A673 (cell line): ENCODE measurements at regions not wholly inside any gene's neighbourhood (a gene's known extent, or its start where the extent isn't known, plus 50 kb on each side); places are given as distances from the start of the nearest gene placed in this dataset.

Experiments
- BruUV-seq: library from RNA; stranded (reverse); fragments of 400-500 nt; replicated peaks from 2 replicates; lab custom pipeline; 2021; lab: Mats Ljungman, UMichigan
- CTCF ChIA-PET: fragments of 300-600 bp; sonication (Branson Sonifier 250); formaldehyde crosslinking; loops from one replicate; lab custom pipeline; 2022; ENCODE audit warnings: antibody characterized with exemption; lab: Charles Lee
- POLR2A ChIA-PET: fragments of 300-600 bp; sonication (Branson Sonifier 250); formaldehyde crosslinking; loops from one replicate; lab custom pipeline; 2022; ENCODE audit warnings: antibody characterized with exemption; ENCODE audit not compliant: low non-redundant PET; lab: Charles Lee
- DNase-seq: peaks from one replicate; pipeline ENCODE4 v3.0.0-alpha.2; 2015; ENCODE audit warnings: low spot score
- H3K27ac ChIP-seq: fragments of 200-600 bp; sonication (generic); 2 replicates; pipeline ENCODE4 v1.5.1; 2016; ENCODE audit warnings: mixed run types, low read depth, mild to moderate bottlenecking, mixed read lengths, antibody characterized with exemption, low read length; ENCODE audit not compliant: poor library complexity, severe bottlenecking
- H3K27me3 ChIP-seq: fragments of 200-600 bp; sonication (generic); replicated peaks from 2 replicates; pipeline ENCODE4 v1.6.1; 2017; ENCODE audit warnings: mixed run types, low read depth, mild to moderate bottlenecking, mixed read lengths, antibody characterized with exemption, low read length; ENCODE audit not compliant: insufficient read depth, poor library complexity
- H3K36me3 ChIP-seq: fragments of 200-600 bp; sonication (generic); 2 replicates; pipeline ENCODE4 v1.6.1; 2016; ENCODE audit warnings: mixed run types, mild to moderate bottlenecking, mixed read lengths, antibody characterized with exemption, low read length; ENCODE audit not compliant: insufficient read depth, poor library complexity, severe bottlenecking
- H3K4me1 ChIP-seq: fragments of 200-600 bp; sonication (generic); 2 replicates; pipeline ENCODE4 v1.6.1; 2017; ENCODE audit warnings: mixed run types, mild to moderate bottlenecking, mixed read lengths, antibody characterized with exemption, low read length; ENCODE audit not compliant: insufficient read depth, poor library complexity, severe bottlenecking
- H3K4me3 ChIP-seq: fragments of 200-600 bp; sonication (generic); 2 replicates; pipeline ENCODE4 v1.5.1; 2016; ENCODE audit warnings: low read depth, mixed run types, mild to moderate bottlenecking, mixed read lengths, low read length; ENCODE audit not compliant: poor library complexity, severe bottlenecking
- H3K9me3 ChIP-seq: fragments of 200-600 bp; sonication (generic); 2 replicates; pipeline ENCODE4 v1.6.1; 2016; ENCODE audit warnings: mixed run types, low read depth, mild to moderate bottlenecking, mixed read lengths, antibody characterized with exemption, low read length; ENCODE audit not compliant: poor library complexity, severe bottlenecking
- EZH2 ChIP-seq: fragments of 200-600 bp; sonication (generic); IDR thresholded peaks from 2 replicates; pipeline ENCODE4 v1.6.1; 2017; ENCODE audit warnings: borderline replicate concordance, low read depth, mild to moderate bottlenecking, mixed read lengths, antibody characterized with exemption, low read length; ENCODE audit not compliant: poor library complexity, severe bottlenecking
- intact Hi-C: fragments of 100-400 bp; cut with micrococcal nuclease; formaldehyde crosslinking; loops from one replicate; pipeline ENCODE4 v1.10.0; 2022; ENCODE audit not compliant: unreplicated experiment
- TF ChIP-seq, protein P1 (sequence below): fragments of 300-800, 200-600 bp; sonication (generic); conservative IDR thresholded peaks from 2 replicates; pipeline ENCODE4 v1.5.1; 2017; ENCODE audit warnings: low read depth, mild to moderate bottlenecking, antibody characterized with exemption, low read length, moderate library complexity, mixed read lengths

GRCh38 chr4:36914106-36914505 is 330.4 kb upstream of the NWD2 start:
- Histone ChIP-seq H3K4me1 (no peaks in the 10 kb centered on the region), H3K9me3 (no peaks in the 10 kb centered on the region), H3K36me3 (no peaks in the 10 kb centered on the region), H3K27me3 (no peaks in the 10 kb centered on the region), H3K4me3 (no peak overlapping the region), H3K27ac (no peak overlapping the region)
- BruUV-seq: no TSS peak
- intact Hi-C loops: no loop called here
- CTCF ChIA-PET: no interaction called here
- POLR2A ChIA-PET: no interaction called here
- DNase-seq: no peak
- TF ChIP-seq EZH2: no peak
- TF ChIP-seq, protein P1, sequence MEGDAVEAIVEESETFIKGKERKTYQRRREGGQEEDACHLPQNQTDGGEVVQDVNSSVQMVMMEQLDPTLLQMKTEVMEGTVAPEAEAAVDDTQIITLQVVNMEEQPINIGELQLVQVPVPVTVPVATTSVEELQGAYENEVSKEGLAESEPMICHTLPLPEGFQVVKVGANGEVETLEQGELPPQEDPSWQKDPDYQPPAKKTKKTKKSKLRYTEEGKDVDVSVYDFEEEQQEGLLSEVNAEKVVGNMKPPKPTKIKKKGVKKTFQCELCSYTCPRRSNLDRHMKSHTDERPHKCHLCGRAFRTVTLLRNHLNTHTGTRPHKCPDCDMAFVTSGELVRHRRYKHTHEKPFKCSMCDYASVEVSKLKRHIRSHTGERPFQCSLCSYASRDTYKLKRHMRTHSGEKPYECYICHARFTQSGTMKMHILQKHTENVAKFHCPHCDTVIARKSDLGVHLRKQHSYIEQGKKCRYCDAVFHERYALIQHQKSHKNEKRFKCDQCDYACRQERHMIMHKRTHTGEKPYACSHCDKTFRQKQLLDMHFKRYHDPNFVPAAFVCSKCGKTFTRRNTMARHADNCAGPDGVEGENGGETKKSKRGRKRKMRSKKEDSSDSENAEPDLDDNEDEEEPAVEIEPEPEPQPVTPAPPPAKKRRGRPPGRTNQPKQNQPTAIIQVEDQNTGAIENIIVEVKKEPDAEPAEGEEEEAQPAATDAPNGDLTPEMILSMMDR: no peak

GRCh38 chr4:36915717-36916116 is 328.8 kb upstream of the NWD2 start:
- no TSS peak for BruUV-seq

GRCh38 chr4:36917413-36917812 is 327.1 kb upstream of the NWD2 start:
- DNase-seq: no peak
- no peaks in the 10 kb centered on the region for H3K36me3 ChIP-seq
- BruUV-seq: no TSS peak
- no peaks in the 10 kb centered on the region for H3K4me1 ChIP-seq
- TF ChIP-seq, protein P1: no peak
- TF ChIP-seq EZH2: no peak
- ChIA-PET POLR2A (no interaction called here), CTCF (no interaction called here)
- no peaks in the 10 kb centered on the region for H3K9me3 ChIP-seq
- no peak overlapping the region for H3K27ac ChIP-seq
- H3K27me3 ChIP-seq: no peaks in the 10 kb centered on the region
- intact Hi-C loops: no loop called here
- H3K4me3 ChIP-seq: no peak overlapping the region

More at GRCh38 chr4:36915717-36916116, 328.8 kb upstream of the NWD2 start:
- H3K36me3 ChIP-seq: no peaks in the 10 kb centered on the region
- intact Hi-C loops: no loop called here
- H3K27me3 ChIP-seq: no peaks in the 10 kb centered on the region
- no peaks in the 10 kb centered on the region for H3K9me3 ChIP-seq
- no peak overlapping the region for H3K27ac ChIP-seq
- DNase-seq: no peak
- POLR2A ChIA-PET: no interaction called here
- TF ChIP-seq, protein P1: no peak
- TF ChIP-seq EZH2: no peak
- CTCF ChIA-PET: no interaction called here
- H3K4me3 ChIP-seq: no peak overlapping the region
- no peaks in the 10 kb centered on the region for H3K4me1 ChIP-seq
